Stimulated activated CD4-positive, alpha-beta T cell treated with anti-CD3 and anti-CD28 coated beads, Interleukin-12 subunit alpha, Interleukin-12 subunit beta, amount 100 ng/mL, for 4 hours (primary cell): ENCODE measurements at regions not wholly inside any gene's neighbourhood (a gene's known extent, or its start where the extent isn't known, plus 50 kb on each side); places are given as distances from the start of the nearest gene placed in this dataset.
"Not testable (repeated sequence)": the region's sequence is repeated elsewhere in the genome, so short reads cannot be mapped to it uniquely, and the experiment has no call there.

Experiments
- DNase-seq: peaks from one replicate; pipeline ENCODE4 v3.0.0-alpha.2; 2020

DNA sequence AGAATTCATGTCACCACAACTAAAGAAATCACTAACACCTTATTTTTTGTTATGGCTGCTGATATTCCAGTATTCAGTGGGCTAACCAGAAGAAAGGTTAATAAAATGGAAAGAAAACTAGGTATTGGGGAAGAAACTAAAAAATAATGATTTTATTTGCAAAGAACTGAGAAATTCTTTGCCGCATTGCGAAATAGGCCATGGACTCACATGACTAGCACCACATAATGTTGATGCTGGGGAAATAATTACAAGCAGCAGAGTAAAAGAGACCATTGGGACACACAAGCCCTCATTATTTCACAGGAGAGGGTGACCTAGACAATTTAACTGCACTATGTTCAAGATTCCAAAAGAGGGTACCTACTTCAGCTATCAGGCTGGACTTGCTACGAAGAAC is 1411.5 kb downstream of the SLITRK5 start:
- no peak for DNase-seq

DNA sequence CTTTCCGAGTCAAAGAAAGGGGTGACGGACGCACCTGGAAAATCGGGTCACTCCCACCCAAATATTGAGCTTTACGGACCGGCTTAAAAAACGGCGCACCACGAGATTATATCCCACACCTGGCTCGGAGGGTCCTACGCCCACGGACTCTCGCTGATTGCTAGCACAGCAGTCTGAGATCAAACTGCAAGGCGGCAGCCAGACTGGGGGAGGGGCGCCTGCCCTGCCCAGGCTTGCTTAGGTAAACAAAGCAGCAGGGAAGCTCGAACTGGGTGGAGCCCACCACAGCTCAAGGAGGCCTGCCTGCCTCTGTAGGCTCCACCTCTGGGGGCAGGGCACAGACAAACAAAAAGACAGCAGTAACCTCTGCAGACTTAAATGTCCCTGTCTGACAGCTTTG is 1416.9 kb downstream of the SLITRK5 start:
- not testable (repeated sequence) for DNase-seq

DNA sequence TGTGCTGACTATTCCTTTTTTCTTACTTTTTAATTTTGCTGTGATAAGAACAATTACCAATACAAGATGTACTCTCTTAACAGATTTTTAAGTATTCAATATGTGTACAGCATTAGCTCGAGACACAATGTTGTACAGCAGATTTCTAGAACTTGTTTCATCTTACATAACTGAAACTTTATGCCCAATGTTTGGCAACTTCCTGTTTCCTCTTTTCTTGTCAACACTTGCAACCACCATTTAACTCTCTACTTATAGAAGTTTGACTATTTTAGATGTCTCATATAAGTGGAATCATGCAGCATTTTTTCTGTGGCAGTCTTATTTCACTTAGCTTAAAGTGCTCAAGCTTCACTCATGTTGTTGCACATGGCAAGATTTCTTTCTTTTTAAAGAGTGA is 1426.8 kb downstream of the SLITRK5 start:
- DNase-seq = no peak

DNA sequence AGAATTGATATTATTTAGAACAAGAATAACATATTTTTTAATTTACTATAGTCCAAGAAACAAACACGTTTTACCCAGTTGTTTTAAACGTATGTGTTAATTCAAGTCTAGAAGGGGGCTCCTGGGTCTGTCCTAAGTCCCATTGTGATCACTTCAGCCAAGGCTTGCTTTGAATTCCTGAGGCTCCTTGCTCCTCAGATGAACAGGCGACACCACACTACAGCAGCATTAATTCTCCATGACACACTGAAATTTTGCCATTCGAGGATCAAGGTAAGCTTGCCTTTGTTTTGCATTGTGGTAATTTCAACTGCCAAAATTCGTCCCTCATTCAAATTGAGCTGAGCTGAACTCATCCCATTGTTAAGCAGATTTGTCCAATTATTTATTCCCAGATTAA is 1442.6 kb downstream of the SLITRK5 start:
- DNase-seq = no peak

DNA sequence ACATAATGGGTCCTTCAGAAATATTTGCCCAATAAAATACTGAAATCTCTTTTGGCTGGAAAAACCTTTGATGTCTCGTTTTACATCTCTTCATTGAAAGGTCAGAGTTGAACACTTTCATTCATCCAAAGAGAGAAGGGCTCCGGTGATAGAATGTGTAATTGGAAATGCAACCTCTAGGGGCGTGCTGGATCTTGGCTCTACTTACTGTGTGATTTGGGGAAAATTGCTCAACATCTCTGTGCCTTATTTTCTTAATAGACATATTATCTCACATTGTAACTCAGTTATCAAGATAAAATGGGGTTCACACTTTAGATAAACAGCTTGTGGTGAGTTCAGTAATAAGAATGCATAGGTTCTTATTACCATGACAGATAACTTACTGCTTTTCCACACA is 1444.1 kb downstream of the SLITRK5 start:
- no peak for DNase-seq

DNA sequence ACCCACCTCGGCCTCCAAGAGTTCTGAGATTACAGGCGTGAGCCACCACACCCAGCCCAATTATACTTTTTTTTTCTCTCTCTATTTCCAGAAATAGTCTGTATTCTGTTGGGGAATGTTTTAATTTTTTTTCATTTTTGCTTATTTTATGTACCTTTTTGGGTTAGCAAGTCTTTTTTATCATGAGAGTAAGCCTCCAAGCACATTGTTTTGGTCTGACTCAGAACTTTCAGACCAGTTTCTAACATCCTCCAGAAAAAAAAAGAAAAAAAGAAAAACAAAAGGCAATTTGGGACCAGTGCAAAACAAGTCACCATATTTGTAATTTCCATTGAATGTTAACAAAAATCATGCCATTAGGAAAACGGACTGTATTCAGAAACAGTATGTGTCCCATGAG is 1465.5 kb downstream of the SLITRK5 start:
- DNase-seq = no peak

DNA sequence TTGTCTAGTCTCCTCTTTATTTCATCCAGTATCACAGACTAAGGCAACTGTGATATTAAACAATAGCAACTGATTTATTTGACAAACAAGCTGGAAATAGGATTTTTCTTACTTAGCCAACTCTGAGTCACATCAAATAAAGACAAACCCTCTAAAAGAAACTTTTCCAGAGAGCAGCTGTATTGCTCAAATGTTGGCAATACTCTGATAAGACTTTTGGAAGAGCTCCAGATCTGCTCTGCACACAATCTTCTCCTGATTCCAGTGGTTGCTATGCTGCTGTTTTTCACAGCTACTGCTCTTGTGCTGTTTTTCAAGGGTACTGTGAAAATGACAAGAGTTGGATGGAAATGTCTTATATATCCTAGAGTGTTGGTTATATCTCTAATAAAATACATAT is 1479.2 kb downstream of the SLITRK5 start:
- DNase-seq = no peak

DNA sequence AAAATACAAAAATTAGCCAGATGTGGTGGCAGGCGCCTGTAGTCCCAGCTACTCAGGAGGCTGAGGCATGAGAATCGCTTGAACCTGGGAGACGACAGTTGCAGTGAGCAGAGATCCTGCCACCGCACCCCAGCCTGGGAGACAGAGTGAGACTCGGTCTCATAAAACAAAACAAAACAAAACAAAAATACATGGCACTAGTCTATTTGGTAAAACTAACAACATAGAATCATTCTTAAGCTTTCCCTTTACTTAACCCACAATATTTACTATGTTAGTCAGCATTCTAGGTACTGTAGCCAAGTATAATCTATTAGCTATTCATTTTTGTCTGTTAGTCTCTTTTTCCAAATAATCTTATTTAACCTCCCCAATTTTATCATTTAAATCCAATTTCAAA is 1482.8 kb downstream of the SLITRK5 start:
- DNase-seq = no peak

DNA sequence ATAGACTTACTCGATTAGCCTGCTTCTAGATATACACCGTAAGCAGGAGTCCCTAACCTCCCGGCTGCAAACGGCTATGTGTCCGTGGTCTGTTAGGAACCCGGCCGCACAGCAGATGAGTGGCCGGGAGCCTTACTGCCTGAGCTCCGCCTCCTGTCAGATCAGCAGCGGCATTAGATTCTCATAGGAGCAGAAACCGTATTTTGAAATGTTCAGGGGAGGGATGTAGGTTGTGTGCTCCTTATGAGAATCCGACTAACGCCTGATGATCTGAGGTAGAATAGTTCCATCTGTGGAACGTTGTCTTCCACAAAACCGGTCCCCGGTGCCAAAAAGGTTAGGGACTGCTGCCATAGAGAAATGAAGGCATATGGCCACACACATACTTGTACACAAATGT is 1491.9 kb downstream of the SLITRK5 start:
- DNase-seq = no peak

DNA sequence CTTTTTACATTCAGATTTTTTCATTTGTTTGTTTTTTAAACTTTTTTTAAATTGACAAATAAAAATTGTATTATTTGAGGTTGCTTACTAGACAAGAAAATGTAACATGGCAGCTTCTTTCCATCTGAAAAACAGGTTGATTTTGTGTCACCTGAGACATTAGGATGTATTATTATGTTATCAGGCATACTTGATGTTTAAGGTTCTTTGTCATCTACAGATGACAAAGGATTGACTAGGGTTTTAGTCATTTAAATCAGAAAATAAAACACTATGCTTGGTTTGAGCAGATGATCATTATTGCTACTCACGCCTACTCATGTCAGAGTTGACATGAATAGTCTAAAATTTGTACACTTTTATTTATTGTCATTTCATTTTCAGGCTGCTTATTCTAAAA is 1494.5 kb downstream of the SLITRK5 start:
- DNase-seq = no peak

DNA sequence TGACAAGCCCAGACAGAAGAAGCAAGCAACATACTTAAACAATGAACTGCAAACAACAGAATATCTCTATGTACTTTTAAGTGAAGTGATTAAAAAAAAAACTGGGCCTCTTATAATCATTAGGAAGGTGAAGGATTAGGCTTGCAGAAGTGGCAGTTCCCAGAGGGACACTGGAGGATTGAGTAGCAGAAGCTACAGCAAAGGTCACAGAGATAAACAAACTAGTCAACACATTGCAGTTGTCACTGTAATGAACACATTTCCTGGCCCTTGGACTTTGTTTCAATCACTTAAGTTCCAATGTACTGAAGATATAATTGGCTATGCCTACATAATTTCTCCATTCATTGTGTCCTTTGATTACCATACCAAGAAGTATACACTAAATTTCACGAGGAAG is 1498.8 kb downstream of the SLITRK5 start:
- no peak for DNase-seq

DNA sequence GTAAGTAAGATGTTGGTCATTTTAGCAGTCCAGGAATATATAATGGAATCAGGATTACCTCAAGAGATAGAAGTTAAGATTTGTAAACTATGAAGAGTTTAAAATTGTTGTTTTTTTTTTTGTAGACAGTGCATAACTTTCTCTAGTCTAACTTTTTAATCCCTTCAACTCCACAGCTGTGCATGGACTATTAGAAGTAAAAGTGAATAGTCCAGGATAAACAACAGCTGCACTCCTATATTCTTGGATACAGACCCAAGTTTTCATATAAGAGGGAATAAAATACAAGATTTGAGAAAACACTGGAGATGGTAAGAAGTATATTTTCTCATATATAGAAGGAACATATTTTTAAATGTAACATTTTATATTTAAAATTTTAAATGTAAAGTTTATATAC is 1509.9 kb downstream of the SLITRK5 start:
- DNase-seq = no peak

DNA sequence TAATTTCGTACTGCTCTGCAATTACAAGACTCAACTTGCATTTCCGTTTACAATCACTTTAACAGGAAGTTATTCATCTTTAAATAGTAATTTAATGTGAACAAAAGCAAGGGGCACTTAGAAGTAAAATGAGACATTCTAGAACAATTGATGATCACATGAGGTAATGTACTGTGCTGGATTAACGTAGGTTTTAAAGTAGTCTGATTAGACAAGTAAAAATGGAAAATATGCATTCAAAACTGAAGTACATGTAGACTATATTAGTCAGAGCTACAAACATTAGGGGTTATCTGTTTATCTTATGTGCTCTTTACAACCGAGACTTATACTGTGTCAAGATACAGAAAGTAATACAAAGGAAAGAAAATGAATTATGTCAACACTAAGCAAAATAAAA is 1528.0 kb downstream of the SLITRK5 start:
- no peak for DNase-seq

DNA sequence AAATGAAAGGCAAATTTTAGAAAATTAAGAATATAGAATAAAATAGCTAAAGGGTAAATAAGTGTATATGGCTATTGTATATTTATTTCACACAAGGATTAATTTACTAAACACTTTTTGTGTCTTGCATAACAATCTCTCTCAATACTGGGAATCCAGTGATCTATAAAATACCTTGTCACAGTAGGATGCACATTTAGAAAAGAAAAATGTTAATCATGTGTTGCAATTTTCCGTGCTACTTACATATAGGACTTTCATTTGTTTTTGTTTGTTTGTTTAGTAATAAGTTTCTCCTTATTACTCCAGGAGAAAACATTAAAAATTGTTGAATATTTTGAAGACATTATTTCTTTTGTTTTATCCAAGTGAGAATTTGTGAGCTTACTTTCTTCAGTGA is 1533.3 kb downstream of the SLITRK5 start:
- DNase-seq = no peak

DNA sequence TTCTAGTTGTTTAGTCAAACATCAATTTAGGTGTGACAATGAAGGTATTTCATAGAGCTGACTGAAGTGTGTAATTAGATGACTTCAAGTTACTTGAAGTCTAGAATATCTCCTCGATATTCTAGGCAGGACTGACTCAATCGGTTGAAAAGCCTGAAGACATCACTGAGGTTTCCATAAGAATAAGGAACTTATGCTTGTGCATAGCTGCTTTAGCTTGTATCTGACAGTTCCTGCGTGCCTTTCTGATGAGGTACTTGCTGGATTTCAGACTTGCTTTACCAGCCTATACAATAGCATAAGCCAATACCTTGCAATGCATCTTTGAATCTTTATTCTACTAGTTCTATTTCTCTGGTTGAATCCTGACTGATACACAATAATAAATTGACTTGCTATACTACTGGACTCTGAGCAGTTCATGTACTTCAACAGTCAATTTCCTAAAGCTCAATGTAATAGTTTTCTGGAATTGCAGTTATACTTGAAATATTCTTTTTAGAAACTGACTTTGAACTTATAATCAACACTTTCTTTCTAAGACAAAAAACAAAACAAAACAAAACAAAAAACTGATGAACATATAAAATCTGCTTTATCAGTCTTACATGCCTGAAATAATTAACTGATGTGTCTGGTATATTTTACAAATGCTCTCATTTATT is 1534.8 kb downstream of the SLITRK5 start:
- no peak for DNase-seq

DNA sequence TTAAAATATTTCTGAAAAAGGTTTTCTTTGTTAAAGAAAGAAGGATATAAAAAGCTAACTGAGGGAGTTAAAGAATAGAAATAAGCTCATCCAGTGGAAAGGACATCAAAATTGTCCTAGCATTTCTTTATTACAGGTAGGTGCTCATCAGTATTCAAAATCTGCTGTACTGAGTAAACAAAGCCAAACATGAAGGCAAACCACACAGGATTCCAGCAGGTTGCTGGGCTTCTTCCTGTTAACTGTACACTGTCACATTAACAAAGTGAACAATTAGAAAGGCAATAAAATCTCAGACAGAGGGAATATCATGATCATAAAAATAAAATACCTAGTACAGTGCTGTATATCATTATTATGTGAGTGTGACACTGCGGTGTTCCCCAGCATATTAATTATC is 1541.0 kb downstream of the SLITRK5 start:
- DNase-seq = no peak

DNA sequence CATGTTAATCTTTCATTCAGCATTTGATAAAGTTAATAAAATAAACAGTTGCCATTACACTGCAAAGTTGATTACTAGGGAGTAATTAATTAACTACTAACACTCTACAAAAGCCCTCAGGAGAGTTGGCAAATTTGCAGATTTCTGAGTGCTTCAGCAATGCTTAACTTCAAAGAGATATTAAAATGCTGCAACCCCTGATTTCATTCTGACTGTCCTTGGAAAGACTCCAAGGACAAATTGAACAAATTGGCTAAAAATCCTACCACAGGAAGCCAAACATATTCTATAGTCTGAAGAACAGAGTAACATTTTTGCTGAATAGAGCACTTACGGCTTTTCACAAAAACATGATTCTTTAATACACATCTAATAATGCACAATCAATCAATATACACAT is 1543.0 kb downstream of the SLITRK5 start:
- no peak for DNase-seq

DNA sequence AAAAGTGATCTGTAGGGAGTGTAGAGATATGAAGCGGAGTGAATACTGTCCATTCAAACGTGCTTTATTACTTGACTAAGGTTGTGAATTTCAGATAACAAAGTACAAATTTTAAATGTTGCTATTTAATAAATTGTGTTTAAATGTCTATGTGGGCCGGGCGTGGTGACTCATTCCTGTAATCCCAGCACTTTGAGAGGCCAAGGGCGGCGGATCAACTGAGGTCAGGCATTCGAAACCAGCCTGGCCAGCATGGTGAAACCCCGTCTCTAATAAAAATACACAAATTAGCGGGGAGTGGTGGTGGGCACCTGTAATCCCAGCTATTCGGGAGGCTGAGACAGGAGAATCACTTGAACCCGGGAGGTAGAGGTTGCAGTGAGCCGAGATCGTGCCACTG is 1544.1 kb downstream of the SLITRK5 start:
- DNase-seq = not testable (repeated sequence)

DNA sequence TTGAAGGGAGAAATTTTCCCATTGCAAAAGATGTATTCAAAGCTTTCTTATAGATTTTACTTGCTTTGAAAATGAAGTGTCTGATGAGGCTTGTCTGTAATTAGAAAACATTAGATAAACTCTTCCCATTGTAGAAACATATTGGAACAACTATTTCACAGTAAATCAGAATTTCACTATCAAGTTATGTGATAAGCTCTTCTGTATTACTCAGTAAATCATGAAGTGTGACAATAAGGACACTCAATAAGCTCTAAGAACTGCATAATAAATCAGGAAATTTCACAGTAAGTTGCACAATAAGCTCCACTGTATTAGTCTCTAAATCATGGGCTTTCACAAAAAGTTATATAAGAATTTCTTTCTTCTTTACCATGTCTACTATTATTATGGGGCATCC is 1546.6 kb downstream of the SLITRK5 start:
- DNase-seq = no peak

DNA sequence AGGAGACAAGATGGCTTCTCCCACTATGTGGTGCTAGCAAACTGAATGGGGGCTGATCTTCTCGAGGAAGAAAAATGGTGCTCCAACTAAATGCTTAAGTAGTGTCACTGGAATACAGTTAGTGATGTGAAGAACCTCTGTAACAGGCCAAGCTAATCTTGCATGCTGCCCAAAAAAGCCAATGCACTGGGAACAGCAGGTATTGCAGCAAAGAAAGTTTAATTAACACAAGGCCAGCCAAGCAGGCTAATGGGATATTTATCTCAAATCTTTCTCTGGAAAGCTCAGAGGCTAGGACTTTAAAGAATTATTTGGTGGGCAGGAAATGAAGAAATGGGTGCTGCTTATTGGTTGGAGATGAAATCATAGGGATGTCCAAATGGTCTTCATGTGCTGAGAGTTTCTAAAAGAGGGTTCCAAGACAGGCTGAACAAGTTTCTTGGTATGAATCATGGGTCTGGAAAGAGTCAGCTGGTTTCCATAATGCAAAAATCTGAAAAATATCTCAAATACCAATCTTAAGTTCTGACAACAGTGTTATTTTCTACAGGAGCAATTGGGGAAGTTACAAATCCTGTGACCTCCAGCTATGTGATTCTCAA is 1550.5 kb downstream of the SLITRK5 start:
- no peak for DNase-seq

DNA sequence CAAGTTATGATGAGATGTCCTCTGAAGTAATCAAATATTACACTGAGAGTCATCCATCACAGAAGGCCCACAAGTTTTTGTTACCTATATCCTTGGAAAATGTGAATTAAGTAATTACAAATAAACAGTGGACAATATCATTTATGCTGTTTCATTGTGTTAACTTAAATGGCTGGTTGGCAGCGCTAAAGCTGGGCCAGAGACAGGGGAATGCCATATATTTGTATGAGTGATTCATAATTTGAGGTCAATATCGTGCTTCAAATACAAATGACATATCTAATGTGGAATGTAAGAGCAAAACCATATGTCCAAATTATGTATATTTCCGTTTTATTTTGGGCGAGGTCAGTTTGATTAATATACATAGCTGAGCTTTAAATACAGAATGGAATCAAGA is 1556.2 kb downstream of the SLITRK5 start:
- DNase-seq = no peak

DNA sequence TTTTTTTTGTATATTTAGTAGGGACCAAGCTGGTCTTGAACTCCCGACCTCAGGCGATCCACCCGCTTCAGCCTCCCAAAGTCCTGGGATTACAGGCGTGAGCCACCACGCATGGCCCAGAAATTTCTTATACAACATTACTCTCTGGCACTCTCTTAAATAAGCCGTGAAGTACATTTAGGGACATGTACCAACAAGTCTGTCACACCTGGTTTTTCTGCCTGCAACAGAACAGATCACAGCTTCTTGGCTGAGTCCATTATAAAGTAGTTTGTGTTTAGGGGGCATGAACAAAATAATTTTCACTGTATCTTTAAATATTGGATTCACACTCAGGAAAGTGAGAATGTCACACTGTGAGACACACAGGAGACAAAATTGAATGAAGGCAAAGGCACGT is 1567.3 kb downstream of the SLITRK5 start:
- DNase-seq = no peak

DNA sequence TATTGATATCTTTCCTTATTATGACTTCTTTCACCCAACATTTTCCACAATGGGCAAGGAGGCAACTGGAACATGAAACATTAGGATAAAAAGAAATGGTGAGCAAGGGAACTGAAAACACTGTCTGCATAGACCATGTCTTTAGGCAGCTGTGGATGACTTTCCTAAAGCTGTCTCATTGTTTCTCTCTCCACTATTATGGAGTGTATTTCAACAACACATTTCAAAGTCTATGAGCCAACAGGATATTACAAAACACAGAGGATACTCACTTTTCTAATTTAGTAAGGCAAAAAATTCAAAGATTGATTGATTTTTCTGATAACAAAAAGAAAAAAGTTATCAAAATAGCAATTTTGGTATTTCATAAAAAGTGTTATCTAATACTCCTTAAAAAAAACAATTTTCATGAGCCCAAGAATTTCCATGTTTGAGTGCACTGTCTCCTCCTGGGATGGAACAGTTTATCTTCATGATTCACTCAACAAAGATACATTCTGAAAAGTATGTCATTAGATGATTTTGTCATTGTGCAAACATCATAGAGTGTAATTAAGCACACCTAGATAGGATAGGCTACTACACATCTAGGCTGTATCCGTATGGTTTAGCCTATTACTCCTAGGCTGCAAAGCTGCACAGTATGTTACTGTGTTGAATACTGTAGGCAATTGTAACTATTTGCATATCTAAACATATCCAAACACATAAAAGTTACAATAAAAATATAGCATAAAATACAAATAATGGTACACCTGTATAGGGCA is 1568.4 kb downstream of the SLITRK5 start:
- no peak for DNase-seq

DNA sequence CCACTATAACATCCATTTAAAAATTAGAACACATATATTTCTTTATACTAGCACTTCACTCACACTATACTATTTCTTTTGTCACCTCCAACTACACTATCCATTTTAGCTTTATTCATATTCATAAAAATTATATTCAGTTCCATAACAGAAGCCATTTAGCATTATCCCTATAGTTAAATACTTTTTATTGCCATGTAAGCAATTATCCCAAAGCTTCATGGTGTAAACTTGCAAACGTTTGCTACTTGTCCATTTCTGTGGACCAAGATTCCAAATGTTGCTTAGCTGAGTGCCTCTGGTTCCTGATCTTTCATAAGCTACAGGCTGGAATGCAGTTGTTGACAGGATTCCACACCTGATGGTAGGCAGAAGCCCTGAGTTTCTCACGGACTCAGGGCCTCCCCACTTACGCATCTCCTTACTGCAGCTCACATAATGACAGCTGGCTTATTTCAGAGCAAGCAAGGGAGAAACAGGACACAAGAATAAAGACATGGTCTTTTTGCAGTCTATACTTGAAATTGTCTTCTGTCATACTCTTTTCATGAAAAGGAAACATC is 1584.8 kb downstream of the SLITRK5 start:
- DNase-seq = no peak
